Mesothelial cell of epicardium (in vitro differentiated cells): ENCODE measurements at regions not wholly inside any gene's neighbourhood (a gene's known extent, or its start where the extent isn't known, plus 50 kb on each side); places are given as distances from the start of the nearest gene placed in this dataset.
"Not testable (repeated sequence)": the region's sequence is repeated elsewhere in the genome, so short reads cannot be mapped to it uniquely, and the experiment has no call there.

Experiments used
- DNase-seq, 2 experiments: peaks; one replicate each; pipeline ENCODE4 v3.0.0; 2021; ENCODE audit warnings: low spot score in 2 of 2; ENCODE audit not compliant: unreplicated experiment in 2 of 2
- H3K27ac Mint-ChIP-seq: 2 replicates; pipeline ENCODE4 v1.8.0; 2021; ENCODE audit warnings: mixed read lengths
- H3K27me3 Mint-ChIP-seq: 2 replicates; pipeline ENCODE4 v1.8.0; 2021; ENCODE audit warnings: low read depth, mixed read lengths
- H3K36me3 Mint-ChIP-seq: 2 replicates; pipeline ENCODE4 v1.8.0; 2021; ENCODE audit warnings: mixed read lengths
- H3K4me1 Mint-ChIP-seq: 2 replicates; pipeline ENCODE4 v1.8.0; 2021; ENCODE audit warnings: mixed read lengths
- H3K4me3 Mint-ChIP-seq: 2 replicates; pipeline ENCODE4 v1.8.0; 2021; ENCODE audit warnings: mild to moderate bottlenecking, moderate library complexity, mixed read lengths
- H3K9me3 Mint-ChIP-seq: 2 replicates; pipeline ENCODE4 v1.8.0; 2021; ENCODE audit warnings: mixed read lengths
- TF ChIP-seq, protein P1 (sequence below): fragments of 200-600 bp; sonication (generic); IDR thresholded peaks from one replicate; pipeline ENCODE4 v1.5.0; 2021; ENCODE audit warnings: antibody characterized with exemption; ENCODE audit not compliant: unreplicated experiment

DNA sequence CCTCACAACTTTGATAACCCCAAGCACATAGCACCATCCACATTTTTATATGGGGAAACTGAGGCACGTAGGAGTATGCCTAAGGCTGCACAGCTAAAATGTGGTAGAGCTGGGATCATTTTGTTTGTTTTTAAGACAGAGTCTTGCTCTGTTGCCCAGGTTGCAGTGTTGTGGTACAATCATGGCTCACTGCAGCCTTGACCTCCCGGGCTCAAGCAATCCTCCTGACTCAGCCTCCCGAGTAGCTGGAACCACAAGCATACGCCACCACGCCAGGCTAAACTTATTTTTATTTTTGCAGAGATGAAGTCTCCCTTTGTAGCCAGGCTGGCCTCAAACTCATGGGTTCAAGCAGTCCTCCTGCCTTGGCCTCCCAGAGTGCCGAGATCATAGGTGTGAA lies 81.0 kb upstream of the GSE1 start:
- Mint-ChIP-seq H3K4me1 (peaks cover 32% of the 10 kb centered on the region), H3K4me3 (no peak overlapping the region), H3K9me3 (no peaks in the 10 kb centered on the region), H3K27ac (no peak overlapping the region), H3K36me3 (peaks cover 5% of the 10 kb centered on the region), H3K27me3 (no peaks in the 10 kb centered on the region)
- TF ChIP-seq, protein P1, sequence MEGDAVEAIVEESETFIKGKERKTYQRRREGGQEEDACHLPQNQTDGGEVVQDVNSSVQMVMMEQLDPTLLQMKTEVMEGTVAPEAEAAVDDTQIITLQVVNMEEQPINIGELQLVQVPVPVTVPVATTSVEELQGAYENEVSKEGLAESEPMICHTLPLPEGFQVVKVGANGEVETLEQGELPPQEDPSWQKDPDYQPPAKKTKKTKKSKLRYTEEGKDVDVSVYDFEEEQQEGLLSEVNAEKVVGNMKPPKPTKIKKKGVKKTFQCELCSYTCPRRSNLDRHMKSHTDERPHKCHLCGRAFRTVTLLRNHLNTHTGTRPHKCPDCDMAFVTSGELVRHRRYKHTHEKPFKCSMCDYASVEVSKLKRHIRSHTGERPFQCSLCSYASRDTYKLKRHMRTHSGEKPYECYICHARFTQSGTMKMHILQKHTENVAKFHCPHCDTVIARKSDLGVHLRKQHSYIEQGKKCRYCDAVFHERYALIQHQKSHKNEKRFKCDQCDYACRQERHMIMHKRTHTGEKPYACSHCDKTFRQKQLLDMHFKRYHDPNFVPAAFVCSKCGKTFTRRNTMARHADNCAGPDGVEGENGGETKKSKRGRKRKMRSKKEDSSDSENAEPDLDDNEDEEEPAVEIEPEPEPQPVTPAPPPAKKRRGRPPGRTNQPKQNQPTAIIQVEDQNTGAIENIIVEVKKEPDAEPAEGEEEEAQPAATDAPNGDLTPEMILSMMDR: no peak
- no peak for DNase-seq

- not testable (repeated sequence) for H3K9me3 Mint-ChIP-seq, H3K36me3 Mint-ChIP-seq, H3K27ac Mint-ChIP-seq, H3K4me3 Mint-ChIP-seq, DNase-seq, H3K27me3 Mint-ChIP-seq
- peaks cover 34% of the 10 kb centered on the region for H3K4me1 Mint-ChIP-seq
Observed at GRCh38 chr16:85533593-85533992, 79.5 kb upstream of the GSE1 start.

DNA sequence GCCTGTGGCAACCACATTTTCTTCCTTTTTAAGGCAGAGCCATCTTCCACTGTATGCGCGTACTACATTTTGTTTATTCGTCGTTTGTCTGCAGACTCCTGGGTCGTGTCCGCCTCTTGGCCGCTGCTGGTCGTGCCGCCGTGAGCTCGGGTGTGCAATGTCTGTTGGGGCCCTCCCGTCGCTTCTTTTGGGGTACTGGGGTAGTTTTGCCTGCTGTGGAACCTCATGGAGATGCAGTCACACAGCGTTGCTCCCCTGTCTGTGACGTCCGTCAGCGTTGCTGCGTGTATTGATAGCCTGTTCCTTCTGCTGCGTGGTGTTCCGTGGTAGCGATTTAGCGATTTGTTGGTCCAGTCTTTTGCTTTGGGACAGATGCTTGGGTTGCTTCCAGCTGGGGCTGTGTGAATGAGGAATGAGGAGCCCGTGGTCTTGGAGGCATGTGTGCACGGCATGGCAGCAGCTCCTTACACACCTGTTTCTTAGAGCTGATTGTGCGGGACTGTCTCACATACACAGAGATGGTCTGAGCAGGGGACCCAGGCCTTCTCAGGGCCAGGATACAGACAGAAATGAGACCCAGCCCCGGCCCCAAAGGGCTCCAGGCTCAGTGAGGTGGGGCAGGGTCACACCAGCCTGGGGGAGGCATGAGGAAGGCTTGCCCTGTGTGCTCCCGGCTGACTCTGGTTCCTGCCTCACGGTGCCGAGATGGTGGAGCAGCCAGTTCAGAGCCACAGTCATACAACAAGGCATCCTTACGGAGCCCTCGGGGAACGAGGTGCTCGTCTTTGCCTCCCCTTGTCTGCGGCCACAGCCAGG lies 78.4 kb upstream of the GSE1 start:
- no peaks in the 10 kb centered on the region for H3K27me3 Mint-ChIP-seq
- H3K4me3 Mint-ChIP-seq: no peak overlapping the region
- H3K36me3 Mint-ChIP-seq: peaks cover 12% of the 10 kb centered on the region
- no peak for DNase-seq
- no peak overlapping the region for H3K27ac Mint-ChIP-seq
- H3K9me3 Mint-ChIP-seq: peaks cover 3% of the 10 kb centered on the region
- peaks cover 34% of the 10 kb centered on the region for H3K4me1 Mint-ChIP-seq
- TF ChIP-seq, protein P1: no peak

DNA sequence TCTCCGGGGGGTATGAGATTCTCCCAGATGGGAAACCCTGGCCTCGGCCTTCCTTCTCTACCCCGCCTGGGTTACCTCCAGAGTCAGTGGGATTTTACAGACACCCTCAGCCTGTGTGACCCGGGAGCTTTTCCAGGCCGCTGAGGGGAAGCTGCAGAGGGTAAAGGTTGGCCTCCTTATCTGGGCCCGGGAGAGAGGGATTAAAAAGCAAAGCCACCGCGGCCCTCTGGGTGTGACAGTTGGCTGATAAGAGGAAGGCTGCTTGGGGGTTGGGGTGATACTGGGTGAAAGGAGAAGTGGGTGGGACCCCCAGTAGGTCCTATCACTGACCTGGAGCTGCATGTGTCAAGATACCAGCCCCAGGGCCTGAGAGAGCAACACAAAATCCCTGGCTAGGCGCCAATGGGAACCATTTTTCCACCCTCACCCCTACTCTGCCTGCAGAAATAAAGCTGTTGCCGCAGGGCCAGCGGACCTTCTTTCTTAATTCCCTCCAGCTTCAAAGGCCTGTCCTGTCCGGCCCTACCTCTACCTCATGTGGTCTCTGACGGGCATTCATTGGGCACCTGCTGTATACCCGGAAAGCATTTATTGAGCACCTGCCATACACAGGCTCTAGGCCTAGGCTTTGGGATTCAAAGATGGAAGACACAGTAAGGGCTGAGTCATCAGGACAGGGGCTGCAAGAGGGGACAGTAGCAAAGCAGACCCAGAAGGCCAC lies 77.6 kb upstream of the GSE1 start:
- H3K27ac Mint-ChIP-seq: peak overlapping the region; percentile 66
- H3K4me1 Mint-ChIP-seq: peaks cover 32% of the 10 kb centered on the region
- no peaks in the 10 kb centered on the region for H3K27me3 Mint-ChIP-seq
- peaks cover 6% of the 10 kb centered on the region for H3K9me3 Mint-ChIP-seq
- peaks cover 16% of the 10 kb centered on the region for H3K36me3 Mint-ChIP-seq
- no peak for DNase-seq
- TF ChIP-seq, protein P1: no peak
- H3K4me3 Mint-ChIP-seq: no peak overlapping the region

DNA sequence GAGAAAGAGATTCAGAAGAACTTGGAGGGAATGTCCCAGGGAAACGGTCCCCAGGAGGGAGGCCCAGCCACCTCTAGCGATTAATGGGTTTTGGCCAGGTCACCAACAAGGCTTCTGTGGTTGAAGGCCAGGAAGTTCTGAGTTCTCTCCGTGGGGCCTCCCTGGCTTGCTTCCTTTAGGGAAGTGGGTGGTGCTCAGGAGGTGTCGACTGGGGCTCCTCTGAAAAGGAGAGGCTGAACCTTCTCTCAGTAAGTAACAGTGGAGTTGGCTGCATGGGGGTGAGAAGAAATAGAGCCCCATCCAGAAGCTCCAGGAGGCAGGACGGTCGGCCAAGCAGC lies 77.1 kb upstream of the GSE1 start:
- Mint-ChIP-seq H3K27ac (peak overlapping the region; percentile 66), H3K9me3 (peaks cover 6% of the 10 kb centered on the region), H3K4me1 (peaks cover 36% of the 10 kb centered on the region), H3K27me3 (no peaks in the 10 kb centered on the region), H3K4me3 (no peak overlapping the region), H3K36me3 (peaks cover 16% of the 10 kb centered on the region)
- DNase-seq: no peak
- TF ChIP-seq, protein P1: no peak
